Nephron (organoid): ENCODE measurements at regions not wholly inside any gene's neighbourhood (a gene's known extent, or its start where the extent isn't known, plus 50 kb on each side); places are given as distances from the start of the nearest gene placed in this dataset.

Source experiments
- H3K27ac Mint-ChIP-seq, 3 experiments: 2 replicates each; pipeline ENCODE4 v1.8.0; 2020; ENCODE audit warnings: mixed read lengths in 3 of 3, mild to moderate bottlenecking in 2 of 3, moderate library complexity in 1 of 3
- H3K27me3 Mint-ChIP-seq: 2 replicates; pipeline ENCODE4 v1.8.0; 2021; ENCODE audit warnings: low read depth, mild to moderate bottlenecking, moderate library complexity, mixed read lengths
- H3K36me3 Mint-ChIP-seq: 2 replicates; pipeline ENCODE4 v1.8.0; 2020; ENCODE audit warnings: low read depth, mixed read lengths
- H3K4me1 Mint-ChIP-seq: 2 replicates; pipeline ENCODE4 v1.8.0; 2020; ENCODE audit warnings: mixed read lengths
- H3K4me3 Mint-ChIP-seq, 3 experiments: 2 replicates each; pipeline ENCODE4 v1.8.0; 2020; ENCODE audit warnings: mild to moderate bottlenecking in 3 of 3, mixed read lengths in 3 of 3, moderate library complexity in 2 of 3
- H3K9me3 Mint-ChIP-seq: 2 replicates; pipeline ENCODE4 v1.8.0; 2020; ENCODE audit warnings: mixed read lengths
- CTCF ChIP-seq, 3 experiments: fragments of 200-600 bp; sonication (generic); IDR thresholded peaks; one replicate each; pipeline ENCODE4 v1.5.0; 2021; ENCODE audit warnings: antibody characterized with exemption in 3 of 3; ENCODE audit not compliant: unreplicated experiment in 3 of 3

GRCh38 chr17:71107136-71107535 lies 937.8 kb downstream of the KCNJ2 start:
- no peak overlapping the region for H3K4me3 Mint-ChIP-seq
- no peak for TF ChIP-seq CTCF (IDR thresholded peaks at IDR 0.05; ENCODE audit: unreplicated experiment in 3 of 3)
- H3K27ac Mint-ChIP-seq = no peak overlapping the region
- H3K27me3 Mint-ChIP-seq = no peaks in the 10 kb centered on the region
- no peaks in the 10 kb centered on the region for H3K36me3 Mint-ChIP-seq
- H3K9me3 Mint-ChIP-seq = no peaks in the 10 kb centered on the region
- H3K4me1 Mint-ChIP-seq = peaks cover 12% of the 10 kb centered on the region

- Mint-ChIP-seq H3K4me3 (no peak overlapping the region), H3K27me3 (no peaks in the 10 kb centered on the region), H3K36me3 (no peaks in the 10 kb centered on the region), H3K27ac (no peak overlapping the region), H3K4me1 (peaks cover 9% of the 10 kb centered on the region), H3K9me3 (no peaks in the 10 kb centered on the region)
- TF ChIP-seq CTCF (IDR thresholded peaks at IDR 0.05; ENCODE audit: unreplicated experiment in 3 of 3) = no peak
These were observed 940.4 kb downstream of the KCNJ2 start for GRCh38 chr17:71109697-71110096.

GRCh38 chr17:71110326-71110725 lies 941.0 kb downstream of the KCNJ2 start:
- Mint-ChIP-seq H3K27ac (no peak overlapping the region), H3K9me3 (no peaks in the 10 kb centered on the region), H3K4me1 (peaks cover 5% of the 10 kb centered on the region), H3K36me3 (no peaks in the 10 kb centered on the region), H3K27me3 (no peaks in the 10 kb centered on the region), H3K4me3 (no peak overlapping the region)
- no peak for TF ChIP-seq CTCF (IDR thresholded peaks at IDR 0.05; ENCODE audit: unreplicated experiment in 3 of 3)

- Mint-ChIP-seq H3K27me3 (no peaks in the 10 kb centered on the region), H3K27ac (no peak overlapping the region), H3K4me3 (no peak overlapping the region), H3K9me3 (no peaks in the 10 kb centered on the region), H3K36me3 (no peaks in the 10 kb centered on the region), H3K4me1 (peaks cover 5% of the 10 kb centered on the region)
- no peak for TF ChIP-seq CTCF (IDR thresholded peaks at IDR 0.05; ENCODE audit: unreplicated experiment in 3 of 3)
These were observed 942.1 kb downstream of the KCNJ2 start for GRCh38 chr17:71111460-71111859.

- no peak overlapping the region for H3K4me3 Mint-ChIP-seq
- H3K9me3 Mint-ChIP-seq = no peaks in the 10 kb centered on the region
- no peaks in the 10 kb centered on the region for H3K36me3 Mint-ChIP-seq
- no peaks in the 10 kb centered on the region for H3K27me3 Mint-ChIP-seq
- H3K27ac Mint-ChIP-seq = no peak overlapping the region
- peaks cover 5% of the 10 kb centered on the region for H3K4me1 Mint-ChIP-seq
- TF ChIP-seq CTCF (IDR thresholded peaks at IDR 0.05; ENCODE audit: unreplicated experiment in 3 of 3) = no peak
These were observed 942.6 kb downstream of the KCNJ2 start for GRCh38 chr17:71111934-71112333.

GRCh38 chr17:71113347-71113746 lies 944.0 kb downstream of the KCNJ2 start:
- H3K9me3 Mint-ChIP-seq = no peaks in the 10 kb centered on the region
- H3K36me3 Mint-ChIP-seq = no peaks in the 10 kb centered on the region
- H3K27ac Mint-ChIP-seq = no peak overlapping the region
- no peaks in the 10 kb centered on the region for H3K27me3 Mint-ChIP-seq
- TF ChIP-seq CTCF (IDR thresholded peaks at IDR 0.05; ENCODE audit: unreplicated experiment in 3 of 3) = no peak
- peaks cover 10% of the 10 kb centered on the region for H3K4me1 Mint-ChIP-seq
- no peak overlapping the region for H3K4me3 Mint-ChIP-seq
